Keratinocyte (primary cell): ENCODE measurements at regions not wholly inside any gene's neighbourhood (a gene's known extent, or its start where the extent isn't known, plus 50 kb on each side); places are given as distances from the start of the nearest gene placed in this dataset.

Experiments used
- DNase-seq: peaks from one replicate; pipeline ENCODE4 v3.0.0-alpha.2; 2011; ENCODE audit warnings: low read depth, missing footprints, low spot score
- FAIRE-seq: peaks from 2 replicates; lab custom pipeline; 2011; peaks lifted over from hg19 to GRCh38; lab: Jason Lieb, UNC
- H2AFZ ChIP-seq: 2 replicates; pipeline ENCODE4 v1.6.0; 2012; ENCODE audit warnings: low read length, control low read depth, inconsistent platforms; ENCODE audit not compliant: control insufficient read depth
- H3K27ac ChIP-seq: 2 replicates; pipeline ENCODE4 v1.5.1; 2011; ENCODE audit warnings: low read length; ENCODE audit not compliant: control insufficient read depth, insufficient read depth
- H3K27me3 ChIP-seq: 3 replicates; pipeline ENCODE4 v1.6.0; 2011; ENCODE audit warnings: low read length; ENCODE audit not compliant: control insufficient read depth, insufficient read depth; ENCODE audit errors: extremely low read depth
- H3K36me3 ChIP-seq, 2 experiments: 2 replicates in 1 of 2; 3 replicates in 1 of 2; pipeline ENCODE4 v1.5.1; 2011; ENCODE audit warnings: low read length in 2 of 2, mild to moderate bottlenecking in 1 of 2; ENCODE audit not compliant: control insufficient read depth in 2 of 2, insufficient read depth in 2 of 2; ENCODE audit errors: extremely low read depth in 1 of 2
- H3K4me1 ChIP-seq: 3 replicates; pipeline ENCODE4 v1.5.1; 2011; ENCODE audit warnings: low read length; ENCODE audit not compliant: control insufficient read depth, insufficient read depth; ENCODE audit errors: extremely low read depth
- H3K4me2 ChIP-seq: 3 replicates; pipeline ENCODE4 v1.6.0; 2011; ENCODE audit warnings: low read depth, low read length; ENCODE audit not compliant: control insufficient read depth, insufficient read depth; ENCODE audit errors: extremely low read depth
- H3K4me3 ChIP-seq, 3 experiments: fragments of 200-600 bp in 1 of 3; sonication (generic) in 1 of 3; 2 replicates in 2 of 3; 3 replicates in 1 of 3; pipeline ENCODE4 v1.5.1; 2011 to 2016; ENCODE audit warnings: low read length in 3 of 3, mild to moderate bottlenecking in 3 of 3, control low read depth in 2 of 3, inconsistent platforms in 1 of 3, low read depth in 1 of 3, mixed read lengths in 1 of 3, mixed run types in 1 of 3, moderate library complexity in 1 of 3; ENCODE audit not compliant: control insufficient read depth in 2 of 3, insufficient read depth in 2 of 3; ENCODE audit errors: extremely low read depth in 1 of 3
- H3K79me2 ChIP-seq: 2 replicates; pipeline ENCODE4 v1.6.0; 2012; ENCODE audit warnings: low read length; ENCODE audit not compliant: control insufficient read depth, insufficient read depth
- H3K9ac ChIP-seq: 3 replicates; pipeline ENCODE4 v1.6.0; 2011; ENCODE audit warnings: low read length; ENCODE audit not compliant: control insufficient read depth, insufficient read depth; ENCODE audit errors: extremely low read depth
- H3K9me1 ChIP-seq: 3 replicates; pipeline ENCODE4 v1.6.0; 2011; ENCODE audit warnings: low read length; ENCODE audit not compliant: control insufficient read depth, insufficient read depth; ENCODE audit errors: extremely low read depth
- H3K9me3 ChIP-seq: 2 replicates; pipeline ENCODE4 v1.5.1; 2012; ENCODE audit warnings: low read depth, low read length; ENCODE audit not compliant: control insufficient read depth
- H4K20me1 ChIP-seq: 3 replicates; pipeline ENCODE4 v1.6.0; 2011; ENCODE audit warnings: low read length; ENCODE audit not compliant: control insufficient read depth, insufficient read depth; ENCODE audit errors: extremely low read depth
- EZH2 ChIP-seq: IDR thresholded peaks from one replicate; pipeline ENCODE4 v1.6.1; 2012; ENCODE audit warnings: inconsistent platforms, mild to moderate bottlenecking, low read length, moderate library complexity
- dilution Hi-C: fragments of 300-500 bp; cut with MboI; formaldehyde crosslinking; loops from one replicate; pipeline ENCODE4 v1.7.0; 2020; ENCODE audit warnings: low sequenced_read_pairs; ENCODE audit not compliant: extremely low pct_ligation_motif_present
- TF ChIP-seq, protein P1 (sequence below), 3 experiments: IDR thresholded peaks in 1 of 3; conservative IDR thresholded peaks in 1 of 3; optimal IDR thresholded peaks in 1 of 3; 2 replicates in 2 of 3; 3 replicates in 1 of 3; pipeline versions ENCODE3 to v1.5.1; 2011; ENCODE audit warnings: low read length in 3 of 3, mild to moderate bottlenecking in 3 of 3, moderate library complexity in 2 of 3, control low read depth in 1 of 3, inconsistent platforms in 1 of 3; ENCODE audit not compliant: insufficient read depth in 2 of 3; ENCODE audit errors: extremely low read depth in 1 of 3

DNA sequence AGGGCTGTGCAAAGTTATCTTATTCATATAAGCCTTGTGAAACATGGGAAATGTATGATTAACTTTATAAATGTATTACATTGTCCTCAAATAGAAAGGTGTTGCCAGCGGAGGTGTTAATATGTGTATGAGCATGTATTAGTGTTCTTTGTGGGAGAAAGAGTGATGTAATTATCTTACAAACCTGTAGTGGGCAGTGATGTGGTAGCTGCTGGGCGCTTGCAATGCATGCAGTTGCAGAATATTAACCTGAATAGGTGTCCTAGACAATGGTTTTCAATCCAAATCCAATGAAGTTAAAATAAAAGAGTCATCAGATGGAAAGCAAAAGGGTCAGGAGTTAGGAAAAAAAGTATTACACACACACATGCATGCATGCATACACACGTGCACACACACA, 881.3 kb upstream of the CADM2 start:
- H2AFZ ChIP-seq = no peak overlapping the region
- H3K9me1 ChIP-seq = no peaks in the 10 kb centered on the region
- H3K27ac ChIP-seq = no peak overlapping the region
- DNase-seq (no peak), FAIRE-seq (peak; percentile 74)
- H3K9ac ChIP-seq = no peak overlapping the region
- no peak overlapping the region for H3K4me2 ChIP-seq
- no peaks in the 10 kb centered on the region for H3K79me2 ChIP-seq
- H3K4me3 ChIP-seq = no peak overlapping the region
- H3K9me3 ChIP-seq = no peaks in the 10 kb centered on the region
- no peaks in the 10 kb centered on the region for H3K4me1 ChIP-seq
- H4K20me1 ChIP-seq = no peaks in the 10 kb centered on the region
- no peak for TF ChIP-seq EZH2
- TF ChIP-seq, protein P1, sequence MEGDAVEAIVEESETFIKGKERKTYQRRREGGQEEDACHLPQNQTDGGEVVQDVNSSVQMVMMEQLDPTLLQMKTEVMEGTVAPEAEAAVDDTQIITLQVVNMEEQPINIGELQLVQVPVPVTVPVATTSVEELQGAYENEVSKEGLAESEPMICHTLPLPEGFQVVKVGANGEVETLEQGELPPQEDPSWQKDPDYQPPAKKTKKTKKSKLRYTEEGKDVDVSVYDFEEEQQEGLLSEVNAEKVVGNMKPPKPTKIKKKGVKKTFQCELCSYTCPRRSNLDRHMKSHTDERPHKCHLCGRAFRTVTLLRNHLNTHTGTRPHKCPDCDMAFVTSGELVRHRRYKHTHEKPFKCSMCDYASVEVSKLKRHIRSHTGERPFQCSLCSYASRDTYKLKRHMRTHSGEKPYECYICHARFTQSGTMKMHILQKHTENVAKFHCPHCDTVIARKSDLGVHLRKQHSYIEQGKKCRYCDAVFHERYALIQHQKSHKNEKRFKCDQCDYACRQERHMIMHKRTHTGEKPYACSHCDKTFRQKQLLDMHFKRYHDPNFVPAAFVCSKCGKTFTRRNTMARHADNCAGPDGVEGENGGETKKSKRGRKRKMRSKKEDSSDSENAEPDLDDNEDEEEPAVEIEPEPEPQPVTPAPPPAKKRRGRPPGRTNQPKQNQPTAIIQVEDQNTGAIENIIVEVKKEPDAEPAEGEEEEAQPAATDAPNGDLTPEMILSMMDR (optimal IDR thresholded peaks at IDR 0.05 in 1 of 3, IDR thresholded peaks at IDR 0.05 in 1 of 3, conservative IDR thresholded peaks at IDR 0.05 in 1 of 3; ENCODE audit: extremely low read depth in 1 of 3, insufficient read depth in 2 of 3, low read length in 3 of 3) = peak; percentile 60 to 69 (median 64)
- dilution Hi-C loops = no loop called here
- H3K36me3 ChIP-seq = no peaks in the 10 kb centered on the region
- H3K27me3 ChIP-seq = no peaks in the 10 kb centered on the region

DNA sequence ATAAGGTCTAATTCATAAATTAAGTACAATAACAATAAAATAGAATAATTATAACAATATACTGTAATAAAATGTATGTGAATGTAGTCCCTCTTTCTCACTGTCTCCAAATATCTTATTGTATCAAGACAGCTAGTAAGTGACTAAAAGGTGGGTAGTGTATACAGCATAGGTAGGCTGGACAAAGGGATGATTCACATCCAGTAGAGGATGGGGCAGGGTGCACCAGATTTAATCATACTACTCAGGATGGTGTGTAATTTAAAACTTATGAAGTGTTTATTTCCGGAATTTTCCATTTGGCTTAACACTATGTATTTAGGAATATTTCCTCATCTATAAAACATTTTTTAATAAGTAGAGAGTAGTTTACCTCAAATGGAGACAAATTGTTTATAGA, 876.1 kb upstream of the CADM2 start:
- H3K9me1 ChIP-seq = no peaks in the 10 kb centered on the region
- no peak overlapping the region for H3K9ac ChIP-seq
- no peaks in the 10 kb centered on the region for H3K36me3 ChIP-seq
- H3K79me2 ChIP-seq = no peaks in the 10 kb centered on the region
- H4K20me1 ChIP-seq = no peaks in the 10 kb centered on the region
- dilution Hi-C loops = no loop called here
- H3K9me3 ChIP-seq = peaks cover 2% of the 10 kb centered on the region
- no peak for DNase-seq
- H3K4me1 ChIP-seq = no peaks in the 10 kb centered on the region
- TF ChIP-seq EZH2 = no peak
- TF ChIP-seq, protein P1 (optimal IDR thresholded peaks at IDR 0.05 in 1 of 3, IDR thresholded peaks at IDR 0.05 in 1 of 3, conservative IDR thresholded peaks at IDR 0.05 in 1 of 3; ENCODE audit: extremely low read depth in 1 of 3, insufficient read depth in 2 of 3, low read length in 3 of 3) = no peak
- H3K4me2 ChIP-seq = no peak overlapping the region
- no peaks in the 10 kb centered on the region for H3K27me3 ChIP-seq
- no peak overlapping the region for H3K27ac ChIP-seq
- H3K4me3 ChIP-seq = no peak overlapping the region
- FAIRE-seq = no peak
- H2AFZ ChIP-seq = no peak overlapping the region
